Testis (tissue), 2 donors: ENCODE measurements at regions not wholly inside any gene's neighbourhood (a gene's known extent, or its start where the extent isn't known, plus 50 kb on each side); places are given as distances from the start of the nearest gene placed in this dataset.

Experiments
- DNase-seq: peaks from one replicate; pipeline ENCODE4 v3.0.0-alpha.2; 2019
- H3K27ac ChIP-seq, 2 donors: fragments of 200-600 bp; sonication (generic); one replicate each; pipeline ENCODE4 v1.5.1; 2019
- H3K27me3 ChIP-seq: fragments of 200-600 bp; sonication (generic); one replicate; pipeline ENCODE4 v1.5.1; 2019
- H3K36me3 ChIP-seq: fragments of 200-600 bp; sonication (generic); one replicate; pipeline ENCODE4 v1.5.1; 2017; ENCODE audit warnings: low read depth; ENCODE audit errors: missing control alignments
- H3K4me1 ChIP-seq: fragments of 200-600 bp; sonication (generic); one replicate; pipeline ENCODE4 v1.5.1; 2019
- H3K4me3 ChIP-seq, 2 donors: fragments of 200-600 bp; sonication (generic); one replicate each; pipeline ENCODE4 v1.5.1; 2017 to 2019
- H3K9me3 ChIP-seq: fragments of 200-600 bp; sonication (generic); one replicate; pipeline ENCODE4 v1.5.1; 2017
- POLR2A ChIP-seq: fragments of 450-650 bp; IDR thresholded peaks from one replicate; pipeline ENCODE4 v1.6.1; 2017; ENCODE audit warnings: antibody characterized with exemption, mild to moderate bottlenecking, moderate library complexity
- WGBS, 2 donors: methylation state at CpG; one replicate each; pipeline ENCODE4 v1.1.5; 2018; 5-methylcytosine and 5-hydroxymethylcytosine counted together
- intact Hi-C: fragments of 100-400 bp; cut with DNase I; formaldehyde crosslinking; loops from one replicate; pipeline ENCODE4 v1.15.1; 2023; ENCODE audit warnings: low total_unique reads
- TF ChIP-seq, protein P1 (sequence below), 3 experiments: fragments of 450-650 bp in 2 of 3; fragments of 200-600 bp in 1 of 3; sonication (generic) in 1 of 3; IDR thresholded peaks; one replicate each; pipeline ENCODE4 v1.5.1; 2016 to 2019; ENCODE audit warnings: antibody characterized with exemption in 3 of 3, mild to moderate bottlenecking in 2 of 3, moderate library complexity in 1 of 3

DNA sequence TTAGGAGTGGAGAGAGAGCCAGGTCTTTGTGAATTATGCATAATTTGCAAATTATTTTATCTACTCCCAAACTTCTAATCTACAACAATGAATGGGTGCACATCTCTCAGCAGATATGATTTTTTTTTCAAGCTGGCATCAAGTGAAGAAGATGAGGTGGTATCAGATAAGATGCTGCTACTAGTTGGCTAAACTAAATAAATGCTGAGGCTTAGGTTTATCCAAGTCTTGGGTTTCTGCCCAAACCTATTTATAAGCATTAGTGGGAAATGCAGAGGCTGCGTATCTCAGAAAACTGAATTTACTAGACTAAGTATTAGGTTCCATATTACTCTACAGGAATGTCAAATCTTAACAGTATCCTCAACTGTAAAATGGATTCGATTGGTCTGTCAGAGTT, 703.0 kb upstream of the CELF2 start:
- no peak overlapping the region for H3K27ac ChIP-seq
- TF ChIP-seq POLR2A = no peak
- TF ChIP-seq, protein P1, sequence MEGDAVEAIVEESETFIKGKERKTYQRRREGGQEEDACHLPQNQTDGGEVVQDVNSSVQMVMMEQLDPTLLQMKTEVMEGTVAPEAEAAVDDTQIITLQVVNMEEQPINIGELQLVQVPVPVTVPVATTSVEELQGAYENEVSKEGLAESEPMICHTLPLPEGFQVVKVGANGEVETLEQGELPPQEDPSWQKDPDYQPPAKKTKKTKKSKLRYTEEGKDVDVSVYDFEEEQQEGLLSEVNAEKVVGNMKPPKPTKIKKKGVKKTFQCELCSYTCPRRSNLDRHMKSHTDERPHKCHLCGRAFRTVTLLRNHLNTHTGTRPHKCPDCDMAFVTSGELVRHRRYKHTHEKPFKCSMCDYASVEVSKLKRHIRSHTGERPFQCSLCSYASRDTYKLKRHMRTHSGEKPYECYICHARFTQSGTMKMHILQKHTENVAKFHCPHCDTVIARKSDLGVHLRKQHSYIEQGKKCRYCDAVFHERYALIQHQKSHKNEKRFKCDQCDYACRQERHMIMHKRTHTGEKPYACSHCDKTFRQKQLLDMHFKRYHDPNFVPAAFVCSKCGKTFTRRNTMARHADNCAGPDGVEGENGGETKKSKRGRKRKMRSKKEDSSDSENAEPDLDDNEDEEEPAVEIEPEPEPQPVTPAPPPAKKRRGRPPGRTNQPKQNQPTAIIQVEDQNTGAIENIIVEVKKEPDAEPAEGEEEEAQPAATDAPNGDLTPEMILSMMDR (IDR thresholded peaks at IDR 0.05) = no peak
- H3K9me3 ChIP-seq = no peaks in the 10 kb centered on the region
- WGBS, 2 donors = 84 to 92% methylated on average over 2 of the region's 2 CpGs
- intact Hi-C loops = no loop called here
- no peaks in the 10 kb centered on the region for H3K27me3 ChIP-seq
- no peaks in the 10 kb centered on the region for H3K4me1 ChIP-seq
- no peak overlapping the region for H3K4me3 ChIP-seq
- no peaks in the 10 kb centered on the region for H3K36me3 ChIP-seq
- DNase-seq = no peak

DNA sequence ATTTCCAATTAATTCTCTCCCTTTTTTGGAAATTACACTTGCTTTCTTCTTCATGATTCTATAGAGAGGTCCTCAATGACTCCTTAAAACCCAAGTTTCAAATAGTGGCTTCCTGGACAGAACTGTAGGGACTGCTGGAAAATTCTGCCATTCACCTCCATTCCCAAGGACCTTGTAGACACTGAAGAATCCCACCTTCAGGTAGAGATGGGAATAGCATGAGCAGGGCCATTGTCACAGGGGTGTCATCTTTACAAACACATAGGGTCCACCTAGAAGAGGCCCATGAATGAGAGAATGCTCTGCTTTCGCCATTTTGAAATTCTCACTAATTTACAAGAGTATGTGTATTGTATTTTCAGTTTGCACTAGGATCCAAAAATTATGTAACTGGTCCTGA, 701.7 kb upstream of the CELF2 start:
- no peaks in the 10 kb centered on the region for H3K27me3 ChIP-seq
- WGBS, 2 donors = 83 to 100% methylated on average over 1 of the region's 1 CpG
- no peak for TF ChIP-seq POLR2A
- TF ChIP-seq, protein P1 (IDR thresholded peaks at IDR 0.05) = no peak
- intact Hi-C loops = no loop called here
- no peak overlapping the region for H3K4me3 ChIP-seq
- no peaks in the 10 kb centered on the region for H3K4me1 ChIP-seq
- no peak for DNase-seq
- H3K9me3 ChIP-seq = no peaks in the 10 kb centered on the region
- no peak overlapping the region for H3K27ac ChIP-seq
- H3K36me3 ChIP-seq = no peaks in the 10 kb centered on the region

DNA sequence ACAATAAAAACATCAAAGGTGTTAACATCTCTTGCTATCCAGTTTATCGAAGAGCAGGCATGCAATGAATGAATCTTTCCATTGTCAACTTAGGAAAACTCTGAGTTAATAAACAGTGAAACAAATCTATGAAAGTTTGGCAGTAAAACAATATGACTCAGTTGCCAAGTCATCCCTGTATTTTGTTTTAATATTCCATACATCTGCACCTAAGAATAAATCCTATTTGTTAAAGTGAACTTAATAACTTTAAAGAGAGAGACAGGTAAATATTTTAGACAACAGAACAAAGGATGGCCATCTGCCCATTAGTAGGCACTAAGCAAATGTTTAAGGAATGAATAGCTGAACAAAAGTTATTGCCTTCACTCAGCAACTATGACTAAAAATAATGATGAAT, 700.5 kb upstream of the CELF2 start:
- H3K27me3 ChIP-seq = no peaks in the 10 kb centered on the region
- H3K4me3 ChIP-seq = no peak overlapping the region
- H3K9me3 ChIP-seq = no peaks in the 10 kb centered on the region
- DNase-seq = no peak
- intact Hi-C loops = no loop called here
- no peak for TF ChIP-seq POLR2A
- TF ChIP-seq, protein P1 (IDR thresholded peaks at IDR 0.05) = no peak
- no peaks in the 10 kb centered on the region for H3K4me1 ChIP-seq
- no peak overlapping the region for H3K27ac ChIP-seq
- no peaks in the 10 kb centered on the region for H3K36me3 ChIP-seq
- WGBS, 2 donors = 91 to 94% methylated on average over 1 of the region's 1 CpG

DNA sequence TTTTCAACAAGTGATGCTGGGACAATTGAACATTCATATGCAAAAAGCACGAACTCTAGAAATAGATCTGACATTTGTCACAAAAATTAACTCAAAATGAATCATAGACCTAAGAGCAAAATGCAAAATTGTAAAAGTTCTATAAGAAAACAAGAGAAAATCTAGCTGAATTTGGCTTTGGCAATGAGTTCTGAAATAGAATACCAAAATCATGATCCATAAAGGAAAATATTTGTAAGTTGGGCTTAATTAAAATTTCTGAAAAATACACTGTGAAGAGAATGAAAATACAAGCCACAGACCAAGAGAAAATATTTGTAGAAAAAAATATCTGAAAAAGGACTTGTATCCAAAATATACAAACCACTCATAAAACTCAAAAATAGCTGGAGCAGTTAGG, 698.8 kb upstream of the CELF2 start:
- no peak for DNase-seq
- Histone ChIP-seq H3K27me3 (no peaks in the 10 kb centered on the region), H3K27ac (no peak overlapping the region), H3K9me3 (no peaks in the 10 kb centered on the region), H3K4me1 (no peaks in the 10 kb centered on the region), H3K36me3 (no peaks in the 10 kb centered on the region), H3K4me3 (no peak overlapping the region)
- 84 to 86% methylated on average over 1 of the region's 1 CpG for WGBS, 2 donors
- TF ChIP-seq, protein P1 (IDR thresholded peaks at IDR 0.05) = no peak
- TF ChIP-seq POLR2A = no peak
- intact Hi-C loops = no loop called here

DNA sequence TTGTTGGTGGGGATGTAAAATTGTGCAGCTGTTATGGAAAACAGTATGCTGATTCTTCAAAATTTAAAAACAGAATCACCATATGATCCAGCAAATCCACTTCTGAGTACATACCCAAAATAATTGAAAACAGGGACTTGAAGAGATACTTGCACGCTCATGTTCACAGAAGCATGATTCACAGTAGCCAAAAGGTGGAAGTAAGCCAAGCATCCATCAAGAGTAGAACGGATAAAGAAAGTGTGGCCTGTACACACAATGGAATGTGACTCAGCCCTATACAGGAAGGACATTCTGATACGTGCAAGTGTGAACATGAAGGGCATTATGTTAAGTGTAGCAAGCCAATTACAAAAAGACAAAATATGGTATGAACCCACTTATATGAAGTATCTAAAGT, 696.7 kb upstream of the CELF2 start:
- H3K27me3 ChIP-seq = no peaks in the 10 kb centered on the region
- intact Hi-C loops = no loop called here
- H3K27ac ChIP-seq = no peak overlapping the region
- no peak for TF ChIP-seq POLR2A
- TF ChIP-seq, protein P1 (IDR thresholded peaks at IDR 0.05) = no peak
- H3K9me3 ChIP-seq = no peaks in the 10 kb centered on the region
- no peak overlapping the region for H3K4me3 ChIP-seq
- no peaks in the 10 kb centered on the region for H3K4me1 ChIP-seq
- H3K36me3 ChIP-seq = no peaks in the 10 kb centered on the region
- WGBS, 2 donors = 48 to 55% methylated on average over 3 of the region's 3 CpGs
- no peak for DNase-seq
